Fibroblast of mammary gland (primary cell): ENCODE measurements at regions not wholly inside any gene's neighbourhood (a gene's known extent, or its start where the extent isn't known, plus 50 kb on each side); places are given as distances from the start of the nearest gene placed in this dataset.

ENCODE experiments used
- DNase-seq: peaks from one replicate; pipeline ENCODE4 v3.0.0-alpha.2; 2010; ENCODE audit warnings: low read depth
- H3K4me3 ChIP-seq: 2 replicates; pipeline ENCODE4 v1.5.1; 2011; ENCODE audit warnings: low read depth, mild to moderate bottlenecking, low read length, moderate library complexity; ENCODE audit not compliant: control insufficient read depth
- TF ChIP-seq, protein P1 (sequence below): conservative IDR thresholded peaks from 2 replicates; pipeline ENCODE4 v1.5.1; 2011; ENCODE audit warnings: low read depth, low read length, inconsistent platforms; ENCODE audit not compliant: control insufficient read depth, insufficient read depth

DNA sequence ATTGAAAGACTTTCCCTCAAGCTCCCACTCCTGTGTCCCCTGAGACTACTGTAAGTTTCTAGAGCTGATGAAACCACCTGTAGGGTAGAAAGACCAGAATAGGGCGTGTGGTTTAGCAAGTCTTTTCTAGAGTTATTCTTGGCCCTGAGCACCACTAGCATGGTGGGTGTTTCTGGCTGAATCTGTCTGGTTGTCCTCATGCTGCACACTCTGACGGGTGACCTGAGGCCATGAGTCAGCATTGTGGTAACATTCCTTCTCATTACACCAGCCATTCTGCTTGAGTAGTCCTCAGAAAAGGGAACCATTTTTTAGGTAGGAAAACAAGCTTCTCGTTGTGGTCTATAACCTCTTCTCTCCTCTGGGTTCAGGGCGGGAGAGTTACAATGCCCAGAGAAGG, 250.3 kb downstream of the SNX13 start:
- no peak overlapping the region for H3K4me3 ChIP-seq
- peak; percentile 98 for DNase-seq
- TF ChIP-seq, protein P1, sequence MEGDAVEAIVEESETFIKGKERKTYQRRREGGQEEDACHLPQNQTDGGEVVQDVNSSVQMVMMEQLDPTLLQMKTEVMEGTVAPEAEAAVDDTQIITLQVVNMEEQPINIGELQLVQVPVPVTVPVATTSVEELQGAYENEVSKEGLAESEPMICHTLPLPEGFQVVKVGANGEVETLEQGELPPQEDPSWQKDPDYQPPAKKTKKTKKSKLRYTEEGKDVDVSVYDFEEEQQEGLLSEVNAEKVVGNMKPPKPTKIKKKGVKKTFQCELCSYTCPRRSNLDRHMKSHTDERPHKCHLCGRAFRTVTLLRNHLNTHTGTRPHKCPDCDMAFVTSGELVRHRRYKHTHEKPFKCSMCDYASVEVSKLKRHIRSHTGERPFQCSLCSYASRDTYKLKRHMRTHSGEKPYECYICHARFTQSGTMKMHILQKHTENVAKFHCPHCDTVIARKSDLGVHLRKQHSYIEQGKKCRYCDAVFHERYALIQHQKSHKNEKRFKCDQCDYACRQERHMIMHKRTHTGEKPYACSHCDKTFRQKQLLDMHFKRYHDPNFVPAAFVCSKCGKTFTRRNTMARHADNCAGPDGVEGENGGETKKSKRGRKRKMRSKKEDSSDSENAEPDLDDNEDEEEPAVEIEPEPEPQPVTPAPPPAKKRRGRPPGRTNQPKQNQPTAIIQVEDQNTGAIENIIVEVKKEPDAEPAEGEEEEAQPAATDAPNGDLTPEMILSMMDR = no peak

GRCh38 chr7:17696422-17696821, 243.9 kb downstream of the SNX13 start:
- H3K4me3 ChIP-seq = no peak overlapping the region
- TF ChIP-seq, protein P1 = no peak
- peak; percentile 93 for DNase-seq

- TF ChIP-seq, protein P1 = no peak
- DNase-seq = no peak
- no peak overlapping the region for H3K4me3 ChIP-seq
Observed at GRCh38 chr7:17697128-17697881, 243.0 kb downstream of the SNX13 start.

- H3K4me3 ChIP-seq = no peak overlapping the region
- no peak for DNase-seq
- TF ChIP-seq, protein P1 = no peak
Observed at GRCh38 chr7:17699696-17700095, 240.6 kb downstream of the SNX13 start.

DNA sequence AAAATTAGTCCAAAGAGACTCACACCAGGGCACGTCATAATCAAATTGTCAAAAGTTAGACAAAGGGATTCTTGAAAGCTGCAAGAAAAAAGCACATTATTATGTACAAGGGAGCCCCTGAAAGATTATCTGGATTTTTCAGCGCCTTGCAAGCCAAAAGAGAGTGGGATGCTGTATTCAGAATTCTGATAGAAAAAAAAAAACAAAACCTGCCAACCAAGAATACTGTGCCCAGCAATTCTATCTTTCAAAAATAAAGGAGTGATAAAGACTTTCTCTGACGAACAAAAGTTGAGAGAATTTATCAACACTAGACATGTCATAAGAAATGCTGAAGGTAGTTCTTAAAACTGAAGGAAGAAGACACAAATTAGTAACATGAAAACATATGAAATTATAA, 240.2 kb downstream of the SNX13 start:
- TF ChIP-seq, protein P1 = no peak
- DNase-seq = no peak
- no peak overlapping the region for H3K4me3 ChIP-seq

DNA sequence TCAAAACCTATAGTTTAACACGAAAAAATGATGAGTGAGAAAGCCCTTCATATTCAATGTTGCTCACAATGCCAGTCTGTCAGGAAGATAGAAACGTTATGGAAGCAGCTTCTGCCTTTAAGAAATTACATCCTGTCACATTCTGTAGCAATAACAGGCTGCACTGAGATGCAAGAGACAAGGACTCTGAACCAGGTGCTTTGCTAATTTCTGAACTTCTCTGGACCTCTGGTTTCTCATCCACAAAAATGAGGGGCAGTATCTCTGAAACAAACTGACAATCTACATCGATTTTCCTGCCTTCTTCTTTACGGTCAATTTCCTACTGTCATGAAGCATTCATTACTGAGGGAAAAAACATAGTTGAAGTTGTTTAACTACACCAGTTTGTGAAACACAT, 234.0 kb downstream of the SNX13 start:
- no peak for DNase-seq
- TF ChIP-seq, protein P1 = no peak
- no peak overlapping the region for H3K4me3 ChIP-seq

DNA sequence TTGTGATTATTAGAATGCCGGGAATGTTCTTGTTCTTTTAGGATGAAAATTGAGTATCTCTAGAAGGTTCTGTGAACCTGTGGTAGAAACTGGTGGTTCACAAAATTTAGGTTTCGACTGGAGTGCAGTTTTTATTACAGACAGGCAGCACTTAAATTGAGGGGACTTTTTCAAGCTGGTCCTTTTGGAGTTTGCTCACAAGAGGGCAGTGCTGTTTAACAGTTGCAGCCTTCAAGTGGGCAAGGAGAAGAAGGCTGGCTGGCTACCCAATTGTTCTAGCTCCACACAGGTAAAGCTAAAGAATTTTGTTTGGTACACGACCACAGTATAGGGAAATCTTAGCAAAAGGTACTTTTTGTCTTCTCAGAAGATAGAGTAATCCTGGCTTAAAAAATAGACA, 233.6 kb downstream of the SNX13 start:
- peak; percentile 78 for DNase-seq
- H3K4me3 ChIP-seq = no peak overlapping the region
- TF ChIP-seq, protein P1 = peak; percentile 79
